Skin epidermis (tissue), 12 donors: ENCODE measurements at regions not wholly inside any gene's neighbourhood (a gene's known extent, or its start where the extent isn't known, plus 50 kb on each side); places are given as distances from the start of the nearest gene placed in this dataset.

Source experiments
- H3K27ac ChIP-seq, 21 experiments: fragments of 200-600 bp; sonication (generic) in 11 of 21; one replicate each; pipeline ENCODE4 v1.5.0; 2020; ENCODE audit warnings: mild to moderate bottlenecking in 3 of 21, inconsistent platforms in 2 of 21, moderate library complexity in 2 of 21
- H3K4me3 ChIP-seq, 7 experiments: fragments of 200-600 bp; sonication (generic) in 2 of 7; one replicate each; pipeline ENCODE4 v1.5.0; 2020; ENCODE audit warnings: inconsistent platforms in 2 of 7, mild to moderate bottlenecking in 2 of 7, moderate library complexity in 1 of 7

DNA sequence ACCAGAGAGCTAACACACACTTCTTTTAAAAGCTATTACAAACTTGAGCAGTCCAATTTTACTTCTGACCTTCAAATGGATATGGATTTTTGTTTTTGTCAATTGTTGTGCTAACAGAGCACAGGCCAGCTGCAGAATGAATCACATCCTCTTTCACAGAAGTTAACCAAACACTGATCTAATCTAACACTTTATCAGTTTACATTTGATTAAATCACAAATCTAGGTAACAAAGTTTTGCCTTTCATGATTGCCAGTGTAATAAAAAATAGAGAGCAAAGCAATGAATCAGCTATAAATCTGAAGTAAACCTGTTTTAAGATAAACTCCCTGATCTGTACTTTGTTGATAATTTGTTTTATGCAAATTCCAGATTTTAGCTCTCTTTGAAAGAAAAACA lies 273.1 kb upstream of the RGS6 start:
- Histone ChIP-seq H3K27ac (peak overlapping the region in 1 of 21 experiments; percentile 7), H3K4me3 (no peak overlapping the region)

DNA sequence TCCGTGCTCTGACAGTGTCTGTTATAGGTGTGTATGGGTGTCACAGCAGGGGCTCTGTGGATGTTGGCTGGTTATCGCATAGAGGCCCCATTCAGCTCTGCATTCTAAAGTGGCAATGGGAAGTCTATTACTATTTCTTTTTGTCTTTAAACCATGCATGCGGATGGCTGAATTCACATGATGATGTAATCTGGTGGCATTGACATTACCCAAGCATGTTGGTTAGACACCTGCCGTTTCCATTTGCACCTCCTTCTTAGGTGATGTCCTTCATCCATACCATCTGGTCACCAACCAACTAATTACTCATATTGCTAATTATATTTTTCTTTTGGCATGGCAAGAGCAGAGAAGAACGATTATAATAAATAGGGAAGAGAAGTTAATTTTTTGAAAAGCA lies 270.8 kb upstream of the RGS6 start:
- no peak overlapping the region for H3K27ac ChIP-seq
- no peak overlapping the region for H3K4me3 ChIP-seq

DNA sequence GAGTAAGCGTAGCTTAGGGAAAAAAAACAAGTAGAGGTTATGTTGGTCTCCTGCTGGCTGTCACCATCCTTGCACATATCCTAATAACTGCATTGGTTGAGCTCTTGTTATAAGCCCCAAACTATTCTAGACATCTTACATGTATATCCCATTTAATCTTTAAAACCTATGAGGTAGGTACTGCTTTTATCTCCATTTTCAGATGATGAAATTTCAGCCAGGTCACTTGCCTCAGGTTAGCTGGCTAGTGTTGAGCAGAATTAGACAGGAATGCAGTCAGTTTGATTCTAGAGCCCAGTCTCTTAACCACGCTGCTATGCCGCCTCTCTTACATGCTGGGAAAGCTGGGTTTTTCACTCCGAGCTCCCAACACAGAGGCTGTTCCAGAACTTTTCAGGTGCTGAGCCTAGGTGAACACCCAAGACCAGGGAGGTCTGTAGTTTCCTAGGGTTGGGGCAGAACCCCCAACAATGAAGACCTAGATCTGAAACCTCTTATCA lies 269.9 kb upstream of the RGS6 start:
- Histone ChIP-seq H3K4me3 (no peak overlapping the region), H3K27ac (no peak overlapping the region)

DNA sequence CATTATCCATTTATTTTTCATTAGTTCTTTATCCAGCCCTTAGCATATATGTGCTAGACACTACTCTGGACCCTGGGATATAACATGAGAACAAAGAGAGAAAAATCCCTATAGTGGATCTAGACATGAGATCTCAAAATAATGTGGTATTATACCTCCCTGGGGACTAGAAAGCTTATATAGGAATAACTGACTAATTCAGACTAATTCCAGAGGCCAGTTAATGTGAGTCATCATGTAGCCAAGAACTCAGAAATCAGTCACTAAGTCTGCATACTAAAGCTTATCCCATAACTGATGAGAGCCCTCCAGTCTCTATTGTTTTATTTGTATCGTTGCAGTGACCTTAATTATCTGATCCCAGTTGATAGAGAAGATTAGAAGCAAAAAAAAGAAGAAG lies 267.1 kb upstream of the RGS6 start:
- Histone ChIP-seq H3K4me3 (no peak overlapping the region), H3K27ac (no peak overlapping the region)

DNA sequence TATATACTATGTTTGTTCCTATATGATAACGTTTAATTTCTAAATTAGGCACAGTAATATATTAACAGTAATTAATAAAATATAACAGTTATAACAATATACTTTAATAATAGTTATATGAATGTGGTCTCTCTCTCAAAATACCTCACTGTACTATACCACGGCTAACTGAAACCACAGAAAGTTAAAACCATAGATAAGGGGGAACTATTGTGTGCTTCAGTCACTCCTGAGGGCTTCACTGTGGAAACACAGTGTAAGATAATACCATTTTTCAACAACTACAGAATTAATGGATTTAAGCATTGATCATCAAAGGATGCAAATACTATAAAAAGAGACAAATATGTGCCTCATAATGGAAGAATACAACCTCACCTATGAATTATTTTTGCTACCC lies 266.4 kb upstream of the RGS6 start:
- no peak overlapping the region for H3K4me3 ChIP-seq
- H3K27ac ChIP-seq, result no peak overlapping the region

DNA sequence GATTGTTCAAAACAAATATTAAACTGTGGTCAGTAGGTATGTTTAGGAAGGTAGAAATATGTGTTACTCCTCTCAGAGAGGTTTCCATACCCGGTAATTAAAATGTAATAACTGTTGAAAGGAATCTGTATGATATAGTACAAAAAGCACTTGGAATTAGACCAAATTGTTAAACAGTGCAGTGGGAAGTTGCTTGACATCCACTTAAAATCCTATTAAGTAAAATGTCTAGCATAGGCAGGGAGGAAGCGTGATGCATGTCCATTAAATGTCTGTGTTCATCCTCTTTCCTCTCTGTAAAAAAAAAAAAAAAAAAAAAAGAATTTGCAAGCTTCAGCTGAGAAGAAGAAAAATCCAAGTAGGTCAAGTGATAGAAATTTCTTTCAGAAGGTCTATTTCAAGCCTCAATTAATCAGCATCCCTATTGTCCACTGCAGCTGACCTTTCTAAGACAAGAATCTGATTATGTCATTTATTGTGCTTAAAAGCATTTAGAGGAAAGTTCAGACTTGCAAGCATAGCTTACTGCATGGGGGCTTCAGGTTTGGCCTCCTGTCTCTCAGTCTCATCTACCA lies 265.6 kb upstream of the RGS6 start:
- no peak overlapping the region for H3K4me3 ChIP-seq
- H3K27ac ChIP-seq, result no peak overlapping the region

DNA sequence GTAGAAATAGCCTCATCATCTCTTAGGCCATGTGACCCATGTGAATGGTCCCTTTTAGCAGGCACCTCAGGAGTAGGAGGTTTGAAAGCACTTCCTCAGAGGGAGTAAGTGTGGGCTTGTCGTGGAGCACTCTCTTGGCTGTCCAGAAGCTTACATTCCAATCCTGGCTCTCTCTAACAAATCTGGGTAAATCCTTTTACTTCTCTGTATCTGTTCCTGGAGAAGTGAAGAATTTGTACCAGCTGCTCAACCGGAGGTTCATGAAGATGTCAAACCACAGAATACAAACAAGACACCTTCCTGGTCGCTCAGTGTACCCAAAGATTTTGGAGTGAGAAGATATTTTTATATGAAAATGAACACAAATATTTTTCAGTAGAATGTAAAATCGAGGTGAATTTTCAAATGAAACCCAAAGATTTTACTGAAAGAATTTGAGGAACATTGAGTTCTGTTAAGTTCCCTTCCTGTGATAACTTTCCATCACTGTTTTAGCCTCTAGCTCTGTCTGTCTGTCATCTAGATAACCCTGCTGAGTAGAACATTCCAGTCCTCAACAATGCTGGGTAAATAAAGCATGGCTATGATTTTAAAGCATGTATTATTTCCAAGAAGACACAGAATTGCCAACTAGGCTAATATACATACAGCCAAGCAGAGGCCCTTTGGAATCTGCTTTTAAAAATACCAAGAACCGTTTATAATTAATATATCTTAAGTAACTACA lies 263.9 kb upstream of the RGS6 start:
- H3K4me3 ChIP-seq, result no peak overlapping the region
- no peak overlapping the region for H3K27ac ChIP-seq

DNA sequence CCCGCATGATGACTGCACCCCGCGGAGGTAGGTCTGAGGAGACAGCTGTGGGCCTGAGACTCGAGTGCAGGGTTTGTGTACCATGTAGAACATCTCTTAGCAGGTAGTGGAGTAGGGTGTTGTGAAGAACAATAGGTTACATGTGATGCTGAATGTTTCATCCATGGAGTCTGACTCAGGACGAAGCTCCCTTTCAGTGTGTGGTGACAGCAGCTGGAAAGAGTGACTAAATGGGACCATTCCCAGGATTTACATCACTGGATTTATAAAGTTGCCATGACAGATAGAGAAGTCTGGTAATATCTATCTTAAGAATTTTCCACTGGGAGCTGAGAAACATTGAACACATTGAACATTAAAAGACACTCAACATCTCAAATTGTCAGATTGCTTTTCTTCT lies 259.6 kb upstream of the RGS6 start:
- Histone ChIP-seq H3K27ac (peak overlapping the region in 1 of 21 experiments; percentile 17), H3K4me3 (no peak overlapping the region)

DNA sequence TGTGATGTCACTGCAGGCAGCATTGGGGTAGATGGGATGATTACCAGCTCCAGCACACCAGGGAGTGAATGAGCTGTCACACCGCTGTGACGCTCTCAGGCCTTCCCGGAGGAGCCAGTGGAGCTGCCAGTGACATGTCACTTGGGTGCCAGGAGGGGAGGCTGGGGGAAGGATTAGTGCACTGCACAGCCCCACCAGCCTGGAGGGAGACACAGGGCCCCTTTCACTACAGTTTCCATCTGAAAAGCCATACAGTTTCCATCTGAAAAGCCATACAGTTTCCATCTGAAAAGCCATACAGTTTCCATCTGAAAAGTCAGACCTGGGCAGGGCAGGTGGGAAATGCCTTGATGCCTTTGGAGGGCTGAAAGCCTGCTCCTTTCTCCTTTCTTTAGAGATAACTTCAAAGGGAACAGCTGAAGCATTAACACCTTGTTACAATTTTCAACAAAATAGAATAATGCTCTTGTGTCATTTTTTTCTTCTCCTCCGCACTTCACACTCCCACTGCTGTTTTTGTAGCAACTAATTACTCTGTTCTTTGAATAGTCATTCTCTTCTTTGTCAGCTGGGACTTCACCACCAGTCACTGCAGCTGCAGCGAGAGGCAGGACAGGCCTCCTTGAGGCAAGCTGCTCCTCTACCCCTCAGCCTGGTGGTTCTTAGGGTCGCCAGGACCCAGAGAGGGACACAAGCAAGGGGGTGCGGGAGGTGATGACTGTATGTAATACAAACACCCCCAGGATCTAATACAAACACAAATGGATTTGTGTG lies 256.9 kb upstream of the RGS6 start:
- no peak overlapping the region for H3K27ac ChIP-seq

DNA sequence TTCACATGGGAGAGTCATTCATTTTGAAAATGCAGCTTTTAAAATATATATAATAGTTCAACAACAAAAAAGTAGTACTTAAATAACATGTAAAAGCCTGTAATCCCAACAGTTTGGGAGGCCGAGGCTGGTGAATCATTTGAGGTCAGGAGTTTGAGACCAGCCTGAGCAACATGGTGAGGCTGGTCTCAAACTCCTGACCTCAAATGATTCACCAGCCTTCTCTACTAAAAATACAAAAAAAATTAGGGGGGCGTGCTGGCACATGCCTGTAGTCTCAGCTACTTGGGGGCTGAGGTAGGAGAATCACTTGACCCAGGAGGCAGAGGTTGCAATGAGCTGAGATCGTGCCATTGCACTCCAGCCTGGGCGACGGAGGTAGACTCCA lies 256.3 kb upstream of the RGS6 start:
- no peak overlapping the region for H3K27ac ChIP-seq
- no peak overlapping the region for H3K4me3 ChIP-seq

More for the DNA sequence above, 256.9 kb upstream of the RGS6 start:
- H3K4me3 ChIP-seq, result no peak overlapping the region

DNA sequence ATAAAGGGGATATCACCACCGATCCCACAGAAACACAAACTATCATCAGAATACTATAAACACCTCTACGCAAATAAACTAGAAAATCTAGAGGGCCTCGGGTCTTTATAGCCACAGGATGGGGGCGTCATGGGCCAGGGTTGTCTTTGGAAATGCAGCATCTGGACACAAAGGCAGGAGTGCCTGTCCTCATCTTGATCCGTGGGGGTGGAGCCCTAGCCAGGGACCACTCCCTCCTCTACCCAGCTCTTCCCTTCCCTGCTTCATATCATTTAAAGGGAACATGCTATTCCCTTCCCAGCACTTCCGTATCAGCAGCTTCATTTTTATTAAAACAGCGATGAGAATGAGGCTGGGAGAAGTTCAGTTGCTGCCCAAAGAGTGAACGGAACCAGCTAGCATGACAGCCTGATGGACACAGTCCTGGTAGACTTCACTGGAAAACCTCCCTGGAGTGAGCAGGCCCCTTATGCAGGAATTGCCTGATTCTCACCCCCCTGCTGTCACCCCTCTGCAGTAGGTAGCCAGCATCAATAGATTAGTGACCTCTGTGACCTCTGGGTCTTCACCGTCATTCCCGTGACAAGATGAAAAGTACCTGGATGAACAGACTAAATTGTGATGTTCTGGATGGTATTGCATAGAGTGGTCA lies 251.4 kb upstream of the RGS6 start:
- H3K27ac ChIP-seq, result no peak overlapping the region
- H3K4me3 ChIP-seq, result no peak overlapping the region

DNA sequence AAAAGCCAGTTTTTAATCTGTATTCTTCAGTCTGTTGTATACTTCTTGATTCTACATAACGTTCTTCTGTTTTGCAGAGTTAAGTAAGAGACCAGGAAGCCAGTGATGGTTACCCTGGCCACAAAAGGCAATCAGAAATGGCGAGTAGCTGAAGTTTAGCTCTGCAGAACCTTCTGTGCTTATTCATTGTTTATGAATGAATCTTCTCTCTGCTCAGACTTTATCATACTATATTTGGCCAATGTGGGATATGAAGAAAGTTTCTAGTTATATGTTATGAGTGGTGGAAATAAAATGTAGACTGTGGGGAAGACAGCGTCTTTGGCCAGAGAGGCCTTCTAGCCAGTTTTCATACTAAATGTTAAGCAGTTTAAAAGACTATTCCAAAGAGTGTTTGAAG lies 249.9 kb upstream of the RGS6 start:
- no peak overlapping the region for H3K27ac ChIP-seq
- H3K4me3 ChIP-seq, result no peak overlapping the region

DNA sequence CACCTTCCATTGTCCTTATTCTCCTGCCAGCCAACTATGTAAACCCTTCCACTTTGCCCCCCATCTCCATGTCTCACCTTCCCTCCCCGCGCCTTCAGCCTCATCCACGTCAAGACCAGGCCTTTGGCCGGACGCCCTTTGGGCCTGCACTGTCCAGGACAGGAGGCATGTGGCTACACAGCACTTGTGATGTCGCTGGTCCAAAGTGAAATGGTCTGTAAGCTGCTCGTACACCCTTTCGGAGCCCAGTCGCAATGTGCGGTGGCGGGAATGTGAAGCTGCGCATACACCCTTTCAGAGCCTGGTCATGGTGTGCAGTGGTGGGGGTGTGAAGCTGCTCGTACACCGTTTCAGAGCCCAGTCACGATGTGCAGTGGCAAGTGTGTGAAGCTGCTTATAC lies 247.9 kb upstream of the RGS6 start:
- Histone ChIP-seq H3K27ac (no peak overlapping the region), H3K4me3 (no peak overlapping the region)

DNA sequence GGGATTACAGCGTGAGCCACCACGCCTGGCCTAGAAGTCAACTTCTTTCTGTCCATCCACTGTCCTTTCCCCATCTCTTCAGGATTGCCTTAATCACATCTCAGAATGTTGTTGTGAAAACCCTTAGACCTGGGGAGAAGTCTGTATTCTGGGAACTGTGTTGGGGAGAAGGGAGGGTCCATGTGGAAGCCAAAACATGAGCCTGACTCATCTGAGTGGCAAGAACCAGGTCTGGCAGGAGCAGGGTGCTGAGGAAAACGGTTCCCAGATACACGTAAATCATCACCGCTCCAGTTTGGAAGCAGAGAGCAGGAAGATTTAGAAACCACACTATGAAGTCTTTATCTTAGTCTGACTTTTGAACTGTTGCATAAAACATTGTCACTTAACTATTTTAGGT lies 245.6 kb upstream of the RGS6 start:
- Histone ChIP-seq H3K27ac (peak overlapping the region in 3 of 21 experiments; percentile 17 to 55 (median 39)), H3K4me3 (no peak overlapping the region)

DNA sequence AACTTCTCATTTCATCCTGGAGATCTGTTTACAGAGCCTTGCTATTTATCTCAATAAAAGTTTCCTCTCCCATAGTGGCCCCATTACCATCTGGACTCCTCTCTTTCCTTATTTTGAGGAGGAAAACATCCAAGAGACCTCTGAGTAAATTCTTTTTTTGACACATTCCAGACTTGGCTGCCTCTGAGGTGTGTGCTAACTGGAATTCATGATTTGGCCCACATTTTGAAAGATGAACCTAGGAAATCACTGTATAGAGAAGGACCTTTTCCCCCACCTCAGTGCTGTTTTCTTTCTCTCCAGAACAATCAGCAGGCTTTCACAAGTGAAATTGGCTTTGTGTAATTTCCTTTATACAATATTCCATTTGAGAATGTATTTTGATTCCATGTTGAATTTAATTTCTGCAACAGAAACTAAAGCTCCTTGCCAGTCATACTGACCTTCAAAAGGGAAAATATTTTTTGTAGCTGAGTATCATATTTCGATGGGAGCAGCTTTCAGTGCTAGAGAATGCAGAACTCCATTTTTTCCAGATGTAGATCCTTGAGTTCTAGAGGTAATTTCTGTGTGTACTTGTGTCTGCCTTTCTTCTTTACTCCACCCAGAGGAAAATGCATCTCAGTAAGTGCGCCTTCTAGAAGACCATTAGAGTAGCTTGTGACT lies 244.9 kb upstream of the RGS6 start:
- no peak overlapping the region for H3K4me3 ChIP-seq
- peak overlapping the region in 2 of 21 experiments; percentile 39 to 55 for H3K27ac ChIP-seq

DNA sequence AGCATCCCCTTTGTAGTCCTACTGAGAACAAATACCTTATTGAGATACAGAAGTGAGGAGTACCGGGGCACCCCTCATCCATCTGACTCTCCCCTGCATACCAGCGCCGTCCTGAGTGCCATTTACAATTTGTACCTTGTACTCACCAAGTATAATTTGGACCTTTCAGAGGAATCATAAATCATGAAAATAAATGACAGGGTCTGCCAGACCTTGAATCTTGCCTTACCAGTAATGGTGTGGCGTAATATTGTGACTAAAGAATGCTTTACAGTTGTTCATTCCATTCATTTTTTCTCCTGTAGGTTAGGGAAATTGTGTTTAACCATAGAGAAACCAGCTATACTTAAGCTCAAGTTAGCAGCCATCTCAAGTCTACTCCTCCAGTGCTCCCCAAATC lies 243.7 kb upstream of the RGS6 start:
- Histone ChIP-seq H3K4me3 (no peak overlapping the region), H3K27ac (no peak overlapping the region)

DNA sequence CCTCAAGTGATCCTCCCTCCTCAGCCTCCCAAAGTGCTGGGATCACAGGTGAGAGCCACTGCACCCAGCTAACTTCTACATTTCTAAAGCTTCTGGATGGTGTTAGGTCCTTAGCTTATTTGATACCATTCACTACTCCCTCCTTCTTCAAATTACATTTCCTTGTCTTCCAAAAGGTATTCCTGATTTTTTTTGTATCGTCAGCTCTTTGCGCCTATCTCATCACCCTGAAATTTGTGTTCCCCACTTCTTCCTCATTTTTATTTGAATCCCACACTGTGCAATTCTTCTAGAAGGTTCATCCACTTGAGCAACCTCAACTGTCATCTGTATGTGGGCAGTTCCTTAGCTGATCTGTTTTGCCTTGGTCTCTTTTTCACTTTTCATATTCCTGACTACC lies 241.8 kb upstream of the RGS6 start:
- Histone ChIP-seq H3K27ac (no peak overlapping the region), H3K4me3 (no peak overlapping the region)

DNA sequence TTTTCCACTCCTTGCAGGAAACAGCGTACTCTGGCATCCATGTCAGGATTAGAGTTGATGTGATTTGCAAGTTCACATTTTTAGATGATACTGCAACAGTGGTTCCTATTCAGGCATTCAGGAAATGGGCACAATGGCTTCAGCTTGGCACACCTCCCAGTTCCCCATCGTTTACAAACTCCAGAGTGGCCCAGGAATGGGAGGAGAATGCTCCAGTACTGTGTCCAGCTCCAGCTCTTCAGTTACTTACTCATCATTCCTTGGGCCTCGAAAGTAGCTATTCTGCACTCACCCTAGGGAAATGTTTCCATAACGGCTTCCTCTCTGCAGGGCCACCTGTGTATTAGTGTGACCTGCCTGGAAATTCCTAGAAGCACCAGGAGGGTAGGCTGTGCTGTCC lies 239.7 kb upstream of the RGS6 start:
- Histone ChIP-seq H3K4me3 (no peak overlapping the region), H3K27ac (no peak overlapping the region)

DNA sequence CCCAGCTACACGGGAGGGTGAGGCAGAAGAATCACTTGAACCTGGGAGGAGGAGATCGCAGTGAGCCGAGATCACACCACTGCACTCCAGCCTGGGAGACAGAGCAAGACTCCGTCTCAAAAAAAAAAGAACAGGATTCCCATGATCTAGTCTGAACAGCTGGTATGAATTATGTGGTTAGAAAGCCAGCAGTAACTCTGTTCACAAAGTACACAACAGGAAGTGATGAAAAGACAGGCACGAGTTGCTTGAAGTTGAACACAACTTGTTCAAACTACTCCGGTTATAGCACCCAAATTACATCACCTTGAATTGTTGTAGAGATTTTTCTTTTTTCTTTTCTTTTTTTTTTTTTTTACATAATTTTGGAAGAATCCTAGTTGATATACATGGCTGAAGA lies 238.8 kb upstream of the RGS6 start:
- H3K4me3 ChIP-seq, result no peak overlapping the region
- peak overlapping the region in 3 of 21 experiments; percentile 10 to 26 (median 12) for H3K27ac ChIP-seq
